ENCODE measurements at regions not wholly inside any gene's neighbourhood (a gene's known extent, or its start where the extent isn't known, plus 50 kb on each side); places are given as distances from the start of the nearest gene placed in this dataset.

GRCh38 chr10:84696610-84697009 is 368.2 kb downstream of the CCSER2 start:
- no peak overlapping the region for H3K4me2 ChIP-seq (ENCODE audit: low read depth, low read length)
- no CpG with 5 or more reads among the region's 3 CpGs for WGBS, 2 experiments (ENCODE audit: extremely low coverage in 2 of 2, insufficient read length in 1 of 2)
- no peak overlapping the region for H3K18ac ChIP-seq (ENCODE audit: low read depth, low read length)
- intact Hi-C loops (cut with micrococcal nuclease) = no loop called here
- no TSS peak for BruUV-seq (replicated peaks)
- H3K9me3 ChIP-seq (ENCODE audit: control insufficient read depth, insufficient read depth, low read length) = peaks cover 4% of the 10 kb centered on the region; the same call in 1 of the 2 replicates
- H3K4me3 ChIP-seq (ENCODE audit: insufficient read depth, low read depth, low read length) = no peak overlapping the region
- H2BK20ac ChIP-seq (ENCODE audit: low read depth, low read length) = no peak overlapping the region
- DNase-seq = no peak
- no peak overlapping the region for H3K9ac ChIP-seq (ENCODE audit: low read depth, low read length)
- H4K5ac ChIP-seq (ENCODE audit: low read depth, low read length) = no peak overlapping the region
- no peaks in the 10 kb centered on the region for H3K4me1 ChIP-seq (ENCODE audit: control insufficient read depth, insufficient read depth, low read length)
- H2AFZ ChIP-seq (replicated peaks; ENCODE audit: low read length, poor library complexity) = no peak overlapping the region
- H2BK120ac ChIP-seq (ENCODE audit: low read depth, low read length) = no peak overlapping the region
- no peak overlapping the region for H3K27ac ChIP-seq (ENCODE audit: insufficient read depth, low read length)
- no peaks in the 10 kb centered on the region for H3K79me1 ChIP-seq (ENCODE audit: low read depth in 1 of 2, low read length in 2 of 2)
- H2AK5ac ChIP-seq (ENCODE audit: low read depth, low read length) = no peak overlapping the region
- H3K56ac ChIP-seq (ENCODE audit: extremely low read depth, insufficient read depth, low read length) = no peak overlapping the region
- no peak overlapping the region for H4K91ac ChIP-seq (ENCODE audit: insufficient read depth, low read depth, low read length)
- ChIA-PET POLR2A (ENCODE audit: unreplicated experiment) (no interaction called here), CTCF (no interaction called here)
- H3K36me3 ChIP-seq (ENCODE audit: control insufficient read depth, insufficient read depth, low read length) = no peaks in the 10 kb centered on the region
- H4K8ac ChIP-seq (ENCODE audit: low read depth in 2 of 2, low read length in 2 of 2) = no peak overlapping the region
- H3K14ac ChIP-seq (replicated peaks; ENCODE audit: low read depth, low read length) = no peak overlapping the region
- no peak overlapping the region for H2BK5ac ChIP-seq (ENCODE audit: low read depth, low read length, poor library complexity, severe bottlenecking)
- no peaks in the 10 kb centered on the region for H4K20me1 ChIP-seq (ENCODE audit: insufficient read depth, low read length)
- H3K27me3 ChIP-seq (ENCODE audit: control insufficient read depth, insufficient read depth, low read length) = no peaks in the 10 kb centered on the region
- dilution Hi-C loops (cut with HindIII; ENCODE audit: low sequenced_read_pairs, unreplicated experiment) = no loop called here
- no peaks in the 10 kb centered on the region for H3K9me1 ChIP-seq (ENCODE audit: insufficient read depth, low read length)
- no peak overlapping the region for H3K4ac ChIP-seq (ENCODE audit: low read depth, low read length)
- no peak overlapping the region for H3K23ac ChIP-seq (ENCODE audit: low read depth, low read length)
- no peak overlapping the region for H2BK15ac ChIP-seq (ENCODE audit: low read depth, low read length)
- no peak for TF ChIP-seq ELK1 (IDR thresholded peaks at IDR 0.05; ENCODE audit: borderline replicate concordance, low read depth, low read length)
- no peak for TF ChIP-seq FOS (IDR thresholded peaks at IDR 0.05; ENCODE audit: low read depth, low read length)
- TF ChIP-seq, protein P1, sequence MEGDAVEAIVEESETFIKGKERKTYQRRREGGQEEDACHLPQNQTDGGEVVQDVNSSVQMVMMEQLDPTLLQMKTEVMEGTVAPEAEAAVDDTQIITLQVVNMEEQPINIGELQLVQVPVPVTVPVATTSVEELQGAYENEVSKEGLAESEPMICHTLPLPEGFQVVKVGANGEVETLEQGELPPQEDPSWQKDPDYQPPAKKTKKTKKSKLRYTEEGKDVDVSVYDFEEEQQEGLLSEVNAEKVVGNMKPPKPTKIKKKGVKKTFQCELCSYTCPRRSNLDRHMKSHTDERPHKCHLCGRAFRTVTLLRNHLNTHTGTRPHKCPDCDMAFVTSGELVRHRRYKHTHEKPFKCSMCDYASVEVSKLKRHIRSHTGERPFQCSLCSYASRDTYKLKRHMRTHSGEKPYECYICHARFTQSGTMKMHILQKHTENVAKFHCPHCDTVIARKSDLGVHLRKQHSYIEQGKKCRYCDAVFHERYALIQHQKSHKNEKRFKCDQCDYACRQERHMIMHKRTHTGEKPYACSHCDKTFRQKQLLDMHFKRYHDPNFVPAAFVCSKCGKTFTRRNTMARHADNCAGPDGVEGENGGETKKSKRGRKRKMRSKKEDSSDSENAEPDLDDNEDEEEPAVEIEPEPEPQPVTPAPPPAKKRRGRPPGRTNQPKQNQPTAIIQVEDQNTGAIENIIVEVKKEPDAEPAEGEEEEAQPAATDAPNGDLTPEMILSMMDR (conservative IDR thresholded peaks at IDR 0.05; ENCODE audit: low read depth, low read length) = no peak
- TF ChIP-seq MAZ (IDR thresholded peaks at IDR 0.05; ENCODE audit: borderline replicate concordance, low read depth, low read length) = no peak
- TF ChIP-seq RAD21 (IDR thresholded peaks at IDR 0.05; ENCODE audit: low read length) = no peak
- TF ChIP-seq BHLHE40 (IDR thresholded peaks at IDR 0.05; ENCODE audit: low read depth, low read length) = no peak
- no peak for TF ChIP-seq SMC3 (IDR thresholded peaks at IDR 0.05; ENCODE audit: low read depth, low read length)
- TF ChIP-seq CHD1 (IDR thresholded peaks at IDR 0.05; ENCODE audit: low read depth, low read length) = no peak
- TF ChIP-seq RFX5 (IDR thresholded peaks at IDR 0.05; ENCODE audit: low read depth, low read length) = no peak
- TF ChIP-seq MXI1 (IDR thresholded peaks at IDR 0.05; ENCODE audit: borderline replicate concordance, low read depth, low read length) = no peak
- no peak for TF ChIP-seq CEBPB (IDR thresholded peaks at IDR 0.05; ENCODE audit: low read depth, low read length)
- no peak for ATAC-seq (ENCODE audit: low read depth)
- in situ Hi-C loops (cut with MboI; ENCODE audit: low sequenced_read_pairs) = no loop called here
- H2AK9ac ChIP-seq (replicated peaks; ENCODE audit: low read depth, low read length, poor library complexity) = no peak overlapping the region
